ENCODE measurements at regions not wholly inside any gene's neighbourhood (a gene's known extent, or its start where the extent isn't known, plus 50 kb on each side); places are given as distances from the start of the nearest gene placed in this dataset.

DNA sequence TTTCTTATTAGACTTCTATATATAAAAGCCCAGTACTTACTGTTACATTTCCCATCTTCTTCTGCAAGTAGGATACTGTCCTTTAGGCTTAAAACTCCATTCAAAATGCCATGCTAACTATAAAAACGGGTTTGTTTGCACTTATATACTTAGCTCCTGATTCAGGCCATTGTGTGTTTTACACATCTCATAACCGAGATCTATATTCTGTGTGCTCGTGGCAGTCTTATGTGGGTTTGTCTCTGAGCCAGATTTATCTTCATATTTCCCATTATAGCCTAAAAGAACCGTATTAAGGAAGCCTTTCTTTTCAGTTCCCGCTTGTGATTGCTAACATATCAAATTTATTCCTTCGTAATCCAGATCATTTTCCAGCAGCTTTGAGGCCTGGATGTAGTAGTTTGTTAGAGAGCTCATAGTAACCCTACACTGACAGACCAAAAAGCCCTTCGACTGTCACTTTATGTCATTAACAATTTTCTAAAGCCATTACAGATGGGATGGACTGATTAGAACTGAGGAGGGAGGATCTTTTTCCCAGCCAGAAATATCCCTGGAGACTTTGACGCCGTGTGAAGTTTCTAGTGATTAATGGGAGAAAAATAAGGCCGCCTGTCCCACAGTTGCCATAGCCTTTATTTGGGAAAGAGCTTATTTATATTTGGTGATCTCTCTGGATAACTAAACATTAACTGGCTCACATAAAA lies 508.5 kb downstream of the FOXG1 start:
- TF ChIP-seq, protein P1, sequence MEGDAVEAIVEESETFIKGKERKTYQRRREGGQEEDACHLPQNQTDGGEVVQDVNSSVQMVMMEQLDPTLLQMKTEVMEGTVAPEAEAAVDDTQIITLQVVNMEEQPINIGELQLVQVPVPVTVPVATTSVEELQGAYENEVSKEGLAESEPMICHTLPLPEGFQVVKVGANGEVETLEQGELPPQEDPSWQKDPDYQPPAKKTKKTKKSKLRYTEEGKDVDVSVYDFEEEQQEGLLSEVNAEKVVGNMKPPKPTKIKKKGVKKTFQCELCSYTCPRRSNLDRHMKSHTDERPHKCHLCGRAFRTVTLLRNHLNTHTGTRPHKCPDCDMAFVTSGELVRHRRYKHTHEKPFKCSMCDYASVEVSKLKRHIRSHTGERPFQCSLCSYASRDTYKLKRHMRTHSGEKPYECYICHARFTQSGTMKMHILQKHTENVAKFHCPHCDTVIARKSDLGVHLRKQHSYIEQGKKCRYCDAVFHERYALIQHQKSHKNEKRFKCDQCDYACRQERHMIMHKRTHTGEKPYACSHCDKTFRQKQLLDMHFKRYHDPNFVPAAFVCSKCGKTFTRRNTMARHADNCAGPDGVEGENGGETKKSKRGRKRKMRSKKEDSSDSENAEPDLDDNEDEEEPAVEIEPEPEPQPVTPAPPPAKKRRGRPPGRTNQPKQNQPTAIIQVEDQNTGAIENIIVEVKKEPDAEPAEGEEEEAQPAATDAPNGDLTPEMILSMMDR (IDR thresholded peaks at IDR 0.05; ENCODE audit: low read depth, low read length), result no peak
- no peak overlapping the region for H3K4me3 ChIP-seq (ENCODE audit: low read depth, low read length)
- in situ Hi-C loops (cut with HindIII; ENCODE audit: low sequenced_read_pairs), result no loop called here
- no peak for DNase-seq (ENCODE audit: low read depth, low spot score)

GRCh38 chr14:29278301-29279263 lies 512.0 kb downstream of the FOXG1 start:
- TF ChIP-seq, protein P1 (IDR thresholded peaks at IDR 0.05; ENCODE audit: low read depth, low read length), result no peak
- no peak for DNase-seq (ENCODE audit: low read depth, low spot score)
- in situ Hi-C loops (cut with HindIII; ENCODE audit: low sequenced_read_pairs), result no loop called here
- H3K4me3 ChIP-seq (ENCODE audit: low read depth, low read length), result no peak overlapping the region

DNA sequence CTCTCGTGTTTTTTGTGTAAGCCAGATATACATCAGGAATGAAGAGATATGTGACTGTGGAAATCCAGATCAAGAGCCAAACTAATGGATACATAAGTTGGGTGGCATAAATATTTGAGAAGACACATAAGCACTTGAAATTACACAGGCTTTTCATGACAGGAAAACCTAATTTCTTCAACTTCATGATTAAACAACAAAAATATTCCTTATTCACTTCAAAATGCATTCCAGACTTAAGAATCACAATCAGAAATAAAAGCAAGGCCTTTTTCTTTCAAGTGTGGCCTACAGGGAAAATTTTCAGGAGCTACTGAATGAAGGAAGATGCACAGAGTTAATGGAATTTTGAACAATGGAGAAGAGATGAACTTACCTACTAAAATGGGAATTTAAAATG lies 515.6 kb downstream of the FOXG1 start:
- H3K4me3 ChIP-seq (ENCODE audit: low read depth, low read length), result no peak overlapping the region
- TF ChIP-seq, protein P1 (IDR thresholded peaks at IDR 0.05; ENCODE audit: low read depth, low read length), result no peak
- peak; percentile 34 for DNase-seq (ENCODE audit: low read depth, low spot score)
- in situ Hi-C loops (cut with HindIII; ENCODE audit: low sequenced_read_pairs), result no loop called here

DNA sequence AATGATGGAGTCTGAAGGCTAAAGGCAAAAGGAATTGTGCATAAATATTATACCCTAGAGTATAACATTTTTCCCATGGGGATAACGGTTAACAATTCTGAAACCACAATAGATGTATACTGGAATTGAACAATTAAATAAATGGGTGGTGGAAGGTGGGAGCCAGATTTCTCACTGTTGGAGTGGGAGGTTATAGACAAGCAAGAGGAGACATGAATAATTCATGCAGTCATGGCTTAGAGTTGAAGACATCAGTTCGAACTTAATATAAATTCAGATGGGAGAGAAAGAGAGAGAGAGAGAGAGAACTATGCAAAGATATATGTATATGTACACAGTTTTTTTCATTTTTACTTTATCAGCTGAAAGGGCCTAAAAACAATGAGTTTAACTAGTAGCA lies 523.9 kb downstream of the FOXG1 start:
- TF ChIP-seq, protein P1 (IDR thresholded peaks at IDR 0.05; ENCODE audit: low read depth, low read length), result no peak
- DNase-seq (ENCODE audit: low read depth, low spot score), result no peak
- in situ Hi-C loops (cut with HindIII; ENCODE audit: low sequenced_read_pairs), result no loop called here

GRCh38 chr14:29299372-29299771 lies 532.8 kb downstream of the FOXG1 start:
- in situ Hi-C loops (cut with HindIII; ENCODE audit: low sequenced_read_pairs), result no loop called here
- H3K4me3 ChIP-seq (ENCODE audit: low read depth, low read length), result no peak overlapping the region

More for the DNA sequence above, 523.9 kb downstream of the FOXG1 start:
- no peak overlapping the region for H3K4me3 ChIP-seq (ENCODE audit: low read depth, low read length)

GRCh38 chr14:29301571-29301970 lies 535.0 kb downstream of the FOXG1 start:
- in situ Hi-C loops (cut with HindIII; ENCODE audit: low sequenced_read_pairs), result no loop called here
- TF ChIP-seq, protein P1 (IDR thresholded peaks at IDR 0.05; ENCODE audit: low read depth, low read length), result no peak

More at GRCh38 chr14:29299372-29299771, 532.8 kb downstream of the FOXG1 start:
- TF ChIP-seq, protein P1 (IDR thresholded peaks at IDR 0.05; ENCODE audit: low read depth, low read length), result no peak
- no peak for DNase-seq (ENCODE audit: low read depth, low spot score)

More at GRCh38 chr14:29301571-29301970, 535.0 kb downstream of the FOXG1 start:
- H3K4me3 ChIP-seq (ENCODE audit: low read depth, low read length), result no peak overlapping the region
- no peak for DNase-seq (ENCODE audit: low read depth, low spot score)

All from astrocyte of the spinal cord (primary cell).